K562 (cell line): ENCODE measurements at regions not wholly inside any gene's neighbourhood (a gene's known extent, or its start where the extent isn't known, plus 50 kb on each side); places are given as distances from the start of the nearest gene placed in this dataset.

ENCODE experiments used
- RB1 ChIP-seq: fragments of 450-650 bp; IDR thresholded peaks from 2 replicates; pipeline ENCODE4 v1.6.1; 2017; ENCODE audit warnings: low read depth, mild to moderate bottlenecking
- RHOXF2B ChIP-seq: fragments of 250-450 bp; sonication (Bioruptor Pico); conservative IDR thresholded peaks from 2 replicates; pipeline ENCODE4 v1.5.1; 2021
- XRCC3 ChIP-seq: fragments of 450-650 bp; IDR thresholded peaks from 2 replicates; pipeline ENCODE4 v1.6.1; 2017; ENCODE audit warnings: mild to moderate bottlenecking, moderate library complexity
- ZNF75A ChIP-seq: fragments of 450-650 bp; formaldehyde crosslinking; IDR thresholded peaks from 2 replicates; pipeline ENCODE4 v1.4.0; 2020; ENCODE audit warnings: mild to moderate bottlenecking
- TF ChIP-seq, protein P1 (sequence below), 2 experiments: fragments of 450-650 bp; formaldehyde crosslinking in 1 of 2; IDR thresholded peaks; 2 replicates each; pipeline versions ENCODE4 v1.4.0 to v1.6.1; 2014 to 2020; ENCODE audit warnings: mild to moderate bottlenecking in 2 of 2, borderline replicate concordance in 1 of 2, low read depth in 1 of 2
- TF ChIP-seq, protein P2 (sequence below): fragments of 250-450 bp; sonication (Bioruptor Pico); IDR thresholded peaks from 2 replicates; pipeline ENCODE4 v1.4.0; 2020; ENCODE audit warnings: mild to moderate bottlenecking, moderate library complexity

DNA sequence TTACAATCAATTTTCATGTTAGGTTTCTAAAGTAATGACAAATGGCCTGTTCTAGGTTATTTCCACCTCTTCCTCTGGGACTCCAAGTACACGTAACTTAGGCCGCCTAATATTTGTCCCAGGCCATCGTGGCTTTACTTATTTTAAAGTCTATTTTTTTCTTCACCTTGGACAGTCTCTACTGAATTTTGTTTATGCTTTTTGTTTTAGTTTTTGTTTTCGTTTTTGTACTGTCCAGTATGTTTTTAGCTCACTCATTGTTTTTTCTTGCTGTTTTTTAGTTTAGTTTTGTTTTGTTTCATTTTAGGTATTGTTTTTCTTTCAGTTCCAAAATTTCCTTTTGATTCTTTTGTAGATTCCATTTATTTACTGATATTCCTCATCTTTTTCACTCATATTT is 187.7 kb upstream of the RNPC3 start (continued):
- TF ChIP-seq, protein P1, sequence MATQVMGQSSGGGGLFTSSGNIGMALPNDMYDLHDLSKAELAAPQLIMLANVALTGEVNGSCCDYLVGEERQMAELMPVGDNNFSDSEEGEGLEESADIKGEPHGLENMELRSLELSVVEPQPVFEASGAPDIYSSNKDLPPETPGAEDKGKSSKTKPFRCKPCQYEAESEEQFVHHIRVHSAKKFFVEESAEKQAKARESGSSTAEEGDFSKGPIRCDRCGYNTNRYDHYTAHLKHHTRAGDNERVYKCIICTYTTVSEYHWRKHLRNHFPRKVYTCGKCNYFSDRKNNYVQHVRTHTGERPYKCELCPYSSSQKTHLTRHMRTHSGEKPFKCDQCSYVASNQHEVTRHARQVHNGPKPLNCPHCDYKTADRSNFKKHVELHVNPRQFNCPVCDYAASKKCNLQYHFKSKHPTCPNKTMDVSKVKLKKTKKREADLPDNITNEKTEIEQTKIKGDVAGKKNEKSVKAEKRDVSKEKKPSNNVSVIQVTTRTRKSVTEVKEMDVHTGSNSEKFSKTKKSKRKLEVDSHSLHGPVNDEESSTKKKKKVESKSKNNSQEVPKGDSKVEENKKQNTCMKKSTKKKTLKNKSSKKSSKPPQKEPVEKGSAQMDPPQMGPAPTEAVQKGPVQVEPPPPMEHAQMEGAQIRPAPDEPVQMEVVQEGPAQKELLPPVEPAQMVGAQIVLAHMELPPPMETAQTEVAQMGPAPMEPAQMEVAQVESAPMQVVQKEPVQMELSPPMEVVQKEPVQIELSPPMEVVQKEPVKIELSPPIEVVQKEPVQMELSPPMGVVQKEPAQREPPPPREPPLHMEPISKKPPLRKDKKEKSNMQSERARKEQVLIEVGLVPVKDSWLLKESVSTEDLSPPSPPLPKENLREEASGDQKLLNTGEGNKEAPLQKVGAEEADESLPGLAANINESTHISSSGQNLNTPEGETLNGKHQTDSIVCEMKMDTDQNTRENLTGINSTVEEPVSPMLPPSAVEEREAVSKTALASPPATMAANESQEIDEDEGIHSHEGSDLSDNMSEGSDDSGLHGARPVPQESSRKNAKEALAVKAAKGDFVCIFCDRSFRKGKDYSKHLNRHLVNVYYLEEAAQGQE (IDR thresholded peaks at IDR 0.05; ENCODE audit: borderline replicate concordance): no peak
- TF ChIP-seq, protein P1 (CRISPR knock-in tag; IDR thresholded peaks at IDR 0.05; ENCODE audit: low read depth): no peak
- TF ChIP-seq, protein P2, sequence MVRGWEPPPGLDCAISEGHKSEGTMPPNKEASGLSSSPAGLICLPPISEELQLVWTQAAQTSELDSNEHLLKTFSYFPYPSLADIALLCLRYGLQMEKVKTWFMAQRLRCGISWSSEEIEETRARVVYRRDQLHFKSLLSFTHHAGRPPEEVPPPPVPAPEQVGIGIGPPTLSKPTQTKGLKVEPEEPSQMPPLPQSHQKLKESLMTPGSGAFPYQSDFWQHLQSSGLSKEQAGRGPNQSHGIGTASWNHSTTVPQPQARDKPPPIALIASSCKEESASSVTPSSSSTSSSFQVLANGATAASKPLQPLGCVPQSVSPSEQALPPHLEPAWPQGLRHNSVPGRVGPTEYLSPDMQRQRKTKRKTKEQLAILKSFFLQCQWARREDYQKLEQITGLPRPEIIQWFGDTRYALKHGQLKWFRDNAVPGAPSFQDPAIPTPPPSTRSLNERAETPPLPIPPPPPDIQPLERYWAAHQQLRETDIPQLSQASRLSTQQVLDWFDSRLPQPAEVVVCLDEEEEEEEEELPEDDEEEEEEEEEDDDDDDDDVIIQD (CRISPR knock-in tag): no peak
- TF ChIP-seq ZNF75A (CRISPR knock-in tag) (no peak), XRCC3 (no peak), RHOXF2B (CRISPR knock-in tag) (no peak), RB1 (no peak)
